ENCODE measurements at regions not wholly inside any gene's neighbourhood (a gene's known extent, or its start where the extent isn't known, plus 50 kb on each side); places are given as distances from the start of the nearest gene placed in this dataset.

GRCh38 chr2:63786471-63786870, 55.2 kb upstream of the UGP2 start:
- TF ChIP-seq CTCF (IDR thresholded peaks at IDR 0.05 in 4 of 5, conservative IDR thresholded peaks at IDR 0.05 in 1 of 5) (no peak), POLR2A (IDR thresholded peaks at IDR 0.05) (no peak)

Measured in gastrocnemius medialis (tissue), 4 donors.